Mammary epithelial cell (primary cell): ENCODE measurements at regions not wholly inside any gene's neighbourhood (a gene's known extent, or its start where the extent isn't known, plus 50 kb on each side); places are given as distances from the start of the nearest gene placed in this dataset.

ENCODE experiments used
- CTCF ChIP-seq, 2 donors: IDR thresholded peaks in 1 of 2; conservative IDR thresholded peaks in 1 of 2; 2 replicates each; pipeline ENCODE4 v1.5.1; 2011 to 2012; ENCODE audit warnings: inconsistent platforms in 2 of 2, low read length in 2 of 2, mild to moderate bottlenecking in 2 of 2, control low read depth in 1 of 2, low read depth in 1 of 2; ENCODE audit not compliant: insufficient read depth in 1 of 2; ENCODE audit errors: extremely low read depth in 1 of 2
- EZH2 ChIP-seq: IDR thresholded peaks from 2 replicates; pipeline ENCODE4 v1.6.1; 2012; ENCODE audit warnings: low read length, inconsistent platforms, borderline replicate concordance

DNA sequence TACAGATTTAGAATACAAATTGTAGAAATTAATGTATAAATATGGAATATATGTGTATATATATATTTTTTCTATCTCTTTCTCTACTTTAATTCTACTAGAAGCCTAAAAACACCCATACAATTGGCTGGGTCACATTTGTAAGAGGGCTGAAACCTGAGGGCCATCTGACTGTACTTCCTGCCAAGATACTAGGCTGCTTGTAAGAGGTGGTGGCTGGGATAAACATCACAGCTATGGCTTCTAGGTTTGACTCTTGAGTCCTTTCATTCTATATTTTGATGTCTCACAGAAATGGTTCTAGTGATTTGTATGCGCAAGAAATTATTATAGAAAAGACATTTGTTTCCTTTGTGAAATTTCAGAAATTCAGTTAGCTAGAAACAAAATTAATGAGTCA, 1155.2 kb upstream of the B3GALT2 start:
- TF ChIP-seq CTCF (conservative IDR thresholded peaks at IDR 0.05 in 1 of 2, IDR thresholded peaks at IDR 0.05 in 1 of 2; ENCODE audit: extremely low read depth in 1 of 2, insufficient read depth in 1 of 2, low read depth in 1 of 2, low read length in 2 of 2), result no peak
- TF ChIP-seq EZH2, result no peak
